ENCODE measurements at regions not wholly inside any gene's neighbourhood (a gene's known extent, or its start where the extent isn't known, plus 50 kb on each side); places are given as distances from the start of the nearest gene placed in this dataset.
"Not testable (repeated sequence)": the region's sequence is repeated elsewhere in the genome, so short reads cannot be mapped to it uniquely, and the experiment has no call there.

DNA sequence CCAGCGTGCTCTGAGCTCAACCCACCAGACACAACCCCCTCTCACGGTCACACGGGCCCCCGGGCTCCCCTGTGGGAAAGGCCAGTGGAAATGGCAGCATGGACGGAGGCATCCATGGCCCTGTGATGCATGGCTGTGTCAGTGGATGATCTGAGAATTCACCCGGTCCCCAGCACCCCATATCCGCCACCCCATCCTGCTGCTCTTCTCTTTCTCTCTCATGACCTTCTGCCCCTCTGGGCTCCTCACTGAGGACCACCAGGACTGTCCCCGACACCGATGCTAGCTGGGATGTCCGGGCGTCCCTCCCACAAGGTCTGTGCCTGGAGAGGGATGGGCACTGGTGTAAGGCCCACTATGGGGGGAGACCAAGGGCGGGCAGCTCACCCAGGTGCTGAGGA lies 282.2 kb downstream of the ADGRD1 start:
- TF ChIP-seq EP300 (IDR thresholded peaks at IDR 0.05) (no peak), POLR2A (IDR thresholded peaks at IDR 0.05) (no peak), POLR2AphosphoS5 (IDR thresholded peaks at IDR 0.05) (no peak)
- TF ChIP-seq, protein P1, sequence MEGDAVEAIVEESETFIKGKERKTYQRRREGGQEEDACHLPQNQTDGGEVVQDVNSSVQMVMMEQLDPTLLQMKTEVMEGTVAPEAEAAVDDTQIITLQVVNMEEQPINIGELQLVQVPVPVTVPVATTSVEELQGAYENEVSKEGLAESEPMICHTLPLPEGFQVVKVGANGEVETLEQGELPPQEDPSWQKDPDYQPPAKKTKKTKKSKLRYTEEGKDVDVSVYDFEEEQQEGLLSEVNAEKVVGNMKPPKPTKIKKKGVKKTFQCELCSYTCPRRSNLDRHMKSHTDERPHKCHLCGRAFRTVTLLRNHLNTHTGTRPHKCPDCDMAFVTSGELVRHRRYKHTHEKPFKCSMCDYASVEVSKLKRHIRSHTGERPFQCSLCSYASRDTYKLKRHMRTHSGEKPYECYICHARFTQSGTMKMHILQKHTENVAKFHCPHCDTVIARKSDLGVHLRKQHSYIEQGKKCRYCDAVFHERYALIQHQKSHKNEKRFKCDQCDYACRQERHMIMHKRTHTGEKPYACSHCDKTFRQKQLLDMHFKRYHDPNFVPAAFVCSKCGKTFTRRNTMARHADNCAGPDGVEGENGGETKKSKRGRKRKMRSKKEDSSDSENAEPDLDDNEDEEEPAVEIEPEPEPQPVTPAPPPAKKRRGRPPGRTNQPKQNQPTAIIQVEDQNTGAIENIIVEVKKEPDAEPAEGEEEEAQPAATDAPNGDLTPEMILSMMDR (IDR thresholded peaks at IDR 0.05): no peak
- DNase-seq (ENCODE audit: low spot score in 2 of 2): no peak
- Histone ChIP-seq H3K4me1 (no peaks in the 10 kb centered on the region), H3K27ac (no peak overlapping the region), H3K36me3 (no peaks in the 10 kb centered on the region), H3K27me3 (peaks cover 13% of the 10 kb centered on the region), H3K4me3 (no peak overlapping the region), H3K9me3 (no peaks in the 10 kb centered on the region)
- 87% methylated on average over 8 of the region's 12 CpGs for WGBS

DNA sequence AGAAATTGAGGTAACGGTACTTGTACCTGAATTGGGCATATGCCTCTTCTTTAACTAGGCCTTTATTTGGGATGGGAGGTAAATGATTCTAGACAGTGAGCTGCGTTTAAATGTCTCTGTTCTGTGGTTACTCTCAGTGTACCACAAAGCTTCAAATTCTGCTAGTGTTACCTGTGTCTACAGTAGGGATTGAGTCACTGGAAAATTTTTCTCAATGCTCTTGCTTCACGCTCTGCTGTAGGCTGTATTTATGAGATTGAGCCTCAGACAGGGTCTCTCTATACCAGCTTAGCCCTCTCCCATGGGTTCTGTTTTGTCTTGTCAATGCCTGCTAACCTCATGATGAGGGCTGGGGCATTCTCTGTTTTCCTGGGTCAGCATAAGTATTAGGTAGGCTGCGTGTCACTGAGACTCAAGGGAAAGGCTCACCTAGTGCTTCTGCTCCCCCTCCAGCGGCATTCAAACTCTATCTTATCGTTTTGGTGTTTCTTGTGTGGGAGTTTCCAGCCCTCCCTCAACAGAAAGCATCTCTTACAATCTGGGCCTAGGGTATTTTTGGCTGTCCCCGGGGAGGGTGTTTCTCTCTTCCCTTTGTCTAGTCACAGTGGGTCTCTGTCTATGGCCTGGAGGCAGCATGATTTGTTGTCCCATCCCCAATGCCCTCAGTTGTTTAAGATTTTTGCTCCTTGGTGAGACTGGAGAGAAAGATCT lies 285.8 kb downstream of the ADGRD1 start:
- TF ChIP-seq EP300 (IDR thresholded peaks at IDR 0.05): no peak
- TF ChIP-seq, protein P1 (IDR thresholded peaks at IDR 0.05): no peak
- 87% methylated on average over 7 of the region's 7 CpGs for WGBS
- no peak for DNase-seq (ENCODE audit: low spot score in 2 of 2)
- H3K27me3 ChIP-seq: peaks cover 5% of the 10 kb centered on the region
- H3K9me3 ChIP-seq: no peaks in the 10 kb centered on the region
- H3K36me3 ChIP-seq: no peaks in the 10 kb centered on the region
- no peak overlapping the region for H3K27ac ChIP-seq
- no peak overlapping the region for H3K4me3 ChIP-seq
- H3K4me1 ChIP-seq: no peaks in the 10 kb centered on the region

DNA sequence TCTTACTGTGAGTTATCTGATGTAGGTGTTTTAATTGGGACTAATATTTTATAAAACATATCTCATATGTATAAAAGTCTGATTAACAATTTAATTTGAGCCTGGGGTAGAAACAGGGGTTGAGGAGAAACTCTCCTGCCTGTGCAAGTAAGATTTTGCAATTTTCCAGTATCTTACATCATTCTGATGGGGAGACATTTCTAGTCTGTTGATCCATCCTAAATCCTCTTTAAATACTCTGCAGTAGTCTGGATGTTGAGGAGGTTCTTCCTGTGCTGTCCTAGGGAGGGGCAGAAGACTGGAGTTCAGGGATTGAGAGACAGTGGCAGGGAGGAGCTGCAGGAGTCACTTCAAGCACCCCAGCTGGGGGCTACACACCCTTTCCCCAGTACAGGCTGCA lies 287.8 kb downstream of the ADGRD1 start:
- Histone ChIP-seq H3K27me3 (peaks cover 11% of the 10 kb centered on the region), H3K27ac (no peak overlapping the region), H3K4me3 (no peak overlapping the region), H3K9me3 (no peaks in the 10 kb centered on the region), H3K36me3 (no peaks in the 10 kb centered on the region), H3K4me1 (no peaks in the 10 kb centered on the region)
- TF ChIP-seq EP300 (IDR thresholded peaks at IDR 0.05) (no peak), POLR2A (IDR thresholded peaks at IDR 0.05) (no peak), POLR2AphosphoS5 (IDR thresholded peaks at IDR 0.05) (no peak)
- TF ChIP-seq, protein P1 (IDR thresholded peaks at IDR 0.05): no peak
- DNase-seq (ENCODE audit: low spot score in 2 of 2): no peak

DNA sequence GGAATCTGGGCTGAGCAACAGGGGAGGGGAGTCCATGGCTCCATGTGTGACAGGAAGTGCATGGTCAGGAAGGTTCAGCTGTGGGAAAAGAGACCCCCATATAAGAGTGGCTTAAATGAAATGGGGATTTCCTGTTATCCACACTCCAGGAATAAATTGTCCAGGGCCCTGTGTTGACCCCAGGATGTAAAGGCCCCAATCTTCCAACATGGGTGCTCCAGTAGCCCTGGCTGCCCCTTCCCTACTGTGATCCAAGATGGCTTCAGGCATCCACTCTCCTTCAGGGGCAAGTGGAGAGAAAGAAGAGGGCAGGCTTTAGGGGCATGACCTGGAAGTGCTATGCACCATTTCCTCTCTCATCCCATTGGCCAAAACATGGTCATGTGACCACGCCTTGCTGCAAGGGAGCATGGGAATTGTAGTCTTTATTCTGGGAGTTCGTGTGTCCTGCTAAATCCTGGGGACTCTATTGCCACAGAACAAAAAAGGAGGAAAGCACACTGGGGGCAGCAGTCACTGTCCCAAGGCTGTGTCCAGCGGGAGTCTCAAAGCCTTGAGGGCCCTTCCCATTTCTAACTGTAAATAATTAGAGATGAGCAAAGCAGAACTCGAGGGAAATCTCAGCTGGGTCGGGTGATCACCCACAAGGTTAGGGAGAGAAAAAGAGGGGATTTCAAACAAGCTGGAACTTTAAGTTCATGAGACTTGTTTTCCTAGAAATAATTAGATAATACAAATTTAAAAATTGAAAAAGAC lies 289.2 kb downstream of the ADGRD1 start:
- Histone ChIP-seq H3K9me3 (no peaks in the 10 kb centered on the region), H3K4me1 (no peaks in the 10 kb centered on the region), H3K4me3 (no peak overlapping the region), H3K27me3 (peaks cover 11% of the 10 kb centered on the region), H3K36me3 (no peaks in the 10 kb centered on the region), H3K27ac (no peak overlapping the region)
- TF ChIP-seq EP300 (IDR thresholded peaks at IDR 0.05): no peak
- TF ChIP-seq, protein P1 (IDR thresholded peaks at IDR 0.05): no peak
- TF ChIP-seq POLR2A (IDR thresholded peaks at IDR 0.05): no peak
- TF ChIP-seq POLR2AphosphoS5 (IDR thresholded peaks at IDR 0.05): no peak
- WGBS: 95% methylated on average over 5 of the region's 5 CpGs
- DNase-seq (ENCODE audit: low spot score in 2 of 2): no peak

DNA sequence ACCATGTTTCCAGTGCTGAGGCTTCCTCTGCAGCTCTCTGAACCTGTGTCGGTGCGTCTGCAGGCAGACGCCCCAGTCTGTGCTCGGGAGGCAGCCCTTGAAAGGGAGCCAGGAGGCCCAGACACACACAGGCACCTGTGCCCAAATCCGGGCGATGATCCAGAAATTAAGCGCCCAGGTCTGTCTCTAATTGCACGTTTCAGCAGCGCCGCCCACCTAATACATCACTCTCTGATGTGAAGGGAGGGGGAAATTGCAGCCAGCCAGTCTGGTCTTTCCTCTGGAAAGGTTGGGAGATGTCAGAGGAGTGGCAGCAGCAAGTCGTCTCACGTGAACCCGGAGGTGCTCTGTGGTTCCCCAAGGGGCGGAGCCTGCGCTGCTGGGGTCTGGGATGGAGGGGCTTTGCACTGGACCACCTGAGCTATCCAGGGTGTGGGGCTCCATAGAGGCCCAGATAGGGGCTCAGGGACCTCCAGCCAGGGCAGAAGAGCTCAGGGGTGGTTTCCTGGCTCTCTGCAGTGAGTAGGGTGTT lies 290.5 kb downstream of the ADGRD1 start:
- WGBS: 22% methylated on average over 5 of the region's 15 CpGs
- not testable (repeated sequence) for DNase-seq (ENCODE audit: low spot score in 2 of 2); H3K9me3 ChIP-seq; H3K27ac ChIP-seq; H3K36me3 ChIP-seq; H3K4me3 ChIP-seq; H3K4me1 ChIP-seq
- H3K27me3 ChIP-seq: peaks cover 11% of the 10 kb centered on the region

DNA sequence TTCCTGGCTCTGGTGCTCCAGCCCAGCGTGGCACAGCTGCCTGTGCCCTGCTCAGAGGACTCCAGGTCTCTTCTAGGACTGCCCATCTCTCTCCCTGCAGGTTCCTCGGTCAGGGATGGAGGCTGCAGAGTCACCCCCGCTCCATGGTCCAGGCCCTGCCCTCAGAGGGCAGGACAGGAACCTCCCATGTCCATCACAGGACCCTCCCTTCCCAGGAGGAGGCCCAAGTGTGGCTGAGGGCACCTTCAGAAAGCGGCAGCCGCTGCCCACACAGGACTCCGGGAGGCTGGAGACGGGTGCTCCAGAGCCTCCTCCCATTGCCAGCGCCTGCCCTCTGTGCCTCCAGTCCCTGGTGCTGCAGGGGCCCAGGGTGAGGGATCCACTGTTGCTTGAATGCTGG lies 291.5 kb downstream of the ADGRD1 start:
- peaks cover 11% of the 10 kb centered on the region for H3K27me3 ChIP-seq
- WGBS: no CpG with 5 or more reads among the region's 8 CpGs
- not testable (repeated sequence) for DNase-seq (ENCODE audit: low spot score in 2 of 2); H3K36me3 ChIP-seq; H3K27ac ChIP-seq; H3K4me3 ChIP-seq; H3K9me3 ChIP-seq; H3K4me1 ChIP-seq

All from suprapubic skin (tissue), 4 donors.